Fibroblast of skin of left biceps (primary cell): ENCODE measurements at regions not wholly inside any gene's neighbourhood (a gene's known extent, or its start where the extent isn't known, plus 50 kb on each side); places are given as distances from the start of the nearest gene placed in this dataset.
A peak's percentile ranks its signal among the peaks of the same experiment; 100 is the strongest.
"Not testable (repeated sequence)": the region's sequence is repeated elsewhere in the genome, so short reads cannot be mapped to it uniquely, and the experiment has no call there.

Experiments
- DNase-seq, 2 experiments: peaks; one replicate each; pipeline ENCODE4 v3.0.0-alpha.2; 2013; ENCODE audit warnings: low read depth in 2 of 2

GRCh38 chr12:69028941-69029729 lies 96.2 kb upstream of the CPM start:
- DNase-seq = no peak

GRCh38 chr12:69030321-69030720 lies 97.3 kb upstream of the CPM start:
- DNase-seq = no peak

- no peak for DNase-seq
Measured at GRCh38 chr12:69036533-69036932, 103.6 kb upstream of the CPM start.

- no peak for DNase-seq
Measured at GRCh38 chr12:69036999-69037398, 104.0 kb upstream of the CPM start.

- DNase-seq = no peak
Measured at GRCh38 chr12:69039911-69040310, 106.9 kb upstream of the CPM start.

- no peak for DNase-seq
Measured at GRCh38 chr12:69042557-69042956, 109.6 kb upstream of the CPM start.

GRCh38 chr12:69042970-69043369 lies 110.0 kb upstream of the CPM start:
- DNase-seq = no peak

GRCh38 chr12:69044887-69045286 lies 111.9 kb upstream of the CPM start:
- no peak for DNase-seq

GRCh38 chr12:69045430-69045829 lies 112.5 kb upstream of the CPM start:
- no peak for DNase-seq

GRCh38 chr12:69046363-69046762 lies 113.4 kb upstream of the CPM start:
- no peak for DNase-seq

- DNase-seq = no peak
Measured at GRCh38 chr12:69046920-69047319, 113.9 kb upstream of the CPM start.

GRCh38 chr12:69047990-69048389 lies 115.0 kb upstream of the CPM start:
- DNase-seq = no peak

GRCh38 chr12:69049855-69050254 lies 116.9 kb upstream of the CPM start:
- not testable (repeated sequence) for DNase-seq

- DNase-seq = peak; percentile 60 to 65
Measured at GRCh38 chr12:69052613-69053408, 119.8 kb upstream of the CPM start.

GRCh38 chr12:69054343-69055056 lies 121.5 kb upstream of the CPM start:
- no peak for DNase-seq

- DNase-seq = no peak
Measured at GRCh38 chr12:69055280-69055679, 122.3 kb upstream of the CPM start.

GRCh38 chr12:69055706-69056105 lies 122.7 kb upstream of the CPM start:
- no peak for DNase-seq

GRCh38 chr12:69056743-69057515 lies 124.0 kb upstream of the CPM start:
- DNase-seq = peak; percentile 53 to 56

GRCh38 chr12:69057742-69058141 lies 124.8 kb upstream of the CPM start:
- DNase-seq = no peak

GRCh38 chr12:69059465-69060457 lies 126.8 kb upstream of the CPM start:
- peak; percentile 57 to 64 for DNase-seq
